ENCODE measurements at regions not wholly inside any gene's neighbourhood (a gene's known extent, or its start where the extent isn't known, plus 50 kb on each side); places are given as distances from the start of the nearest gene placed in this dataset.

- ChIA-PET POLR2A (no interaction called here), CTCF (ENCODE audit: unreplicated experiment) (no interaction called here)
- TF ChIP-seq EZH2phosphoT487 (IDR thresholded peaks at IDR 0.05; ENCODE audit: borderline replicate concordance, low read depth, low read length) (no peak), CTCF (conservative IDR thresholded peaks at IDR 0.05; ENCODE audit: low read length) (no peak)
- DNase-seq (ENCODE audit: low spot score) = no peak
- H3K9me3 ChIP-seq (ENCODE audit: low read length) = no peaks in the 10 kb centered on the region
- BruUV-seq (replicated peaks) = no TSS peak
- H3K36me3 ChIP-seq (ENCODE audit: insufficient read depth, low read length) = no peaks in the 10 kb centered on the region
- no peaks in the 10 kb centered on the region for H3K79me2 ChIP-seq (ENCODE audit: insufficient read depth, low read depth, low read length)
- no peak overlapping the region for H3K4me2 ChIP-seq (ENCODE audit: low read length)
- H3K4me1 ChIP-seq (ENCODE audit: insufficient read depth, low read length, poor library complexity, severe bottlenecking) = no peaks in the 10 kb centered on the region
- no peaks in the 10 kb centered on the region for H4K20me1 ChIP-seq (ENCODE audit: insufficient read depth, low read length)
- no peak overlapping the region for H3K27ac ChIP-seq (ENCODE audit: low read depth, low read length, poor library complexity, severe bottlenecking)
- no peaks in the 10 kb centered on the region for H3K9me2 ChIP-seq (ENCODE audit: insufficient read depth, low read length)
- no peak overlapping the region for H2AFZ ChIP-seq (ENCODE audit: low read length)
- intact Hi-C loops (cut with micrococcal nuclease; ENCODE audit: unreplicated experiment) = no loop called here
- no peak overlapping the region for H3K4me3 ChIP-seq (ENCODE audit: low read depth, low read length, poor library complexity, severe bottlenecking)
Observed at GRCh38 chr3:68614087-68614486, 318.3 kb downstream of the TAFA4 start.

- CTCF ChIA-PET (ENCODE audit: unreplicated experiment) = no interaction called here
- H2AFZ ChIP-seq (ENCODE audit: low read length) = no peak overlapping the region
- H3K9me2 ChIP-seq (ENCODE audit: insufficient read depth, low read length) = no peaks in the 10 kb centered on the region
- no peaks in the 10 kb centered on the region for H3K4me1 ChIP-seq (ENCODE audit: insufficient read depth, low read length, poor library complexity, severe bottlenecking)
- no peak overlapping the region for H3K4me3 ChIP-seq (ENCODE audit: low read depth, low read length, poor library complexity, severe bottlenecking)
- DNase-seq (ENCODE audit: low spot score) = no peak
- H4K20me1 ChIP-seq (ENCODE audit: insufficient read depth, low read length) = no peaks in the 10 kb centered on the region
- H3K9me3 ChIP-seq (ENCODE audit: low read length) = no peaks in the 10 kb centered on the region
- no peak overlapping the region for H3K27ac ChIP-seq (ENCODE audit: low read depth, low read length, poor library complexity, severe bottlenecking)
- no TSS peak for BruUV-seq (replicated peaks)
- TF ChIP-seq EZH2phosphoT487 (IDR thresholded peaks at IDR 0.05; ENCODE audit: borderline replicate concordance, low read depth, low read length) (no peak), CTCF (conservative IDR thresholded peaks at IDR 0.05; ENCODE audit: low read length) (no peak)
- POLR2A ChIA-PET = interaction anchor here (0.6 kb wide), 1 partner anchor 560 kb away, joined by 3 read pairs; no protein-coding TSS in a partner anchor
- intact Hi-C loops (cut with micrococcal nuclease; ENCODE audit: unreplicated experiment) = no loop called here
- H3K79me2 ChIP-seq (ENCODE audit: insufficient read depth, low read depth, low read length) = no peaks in the 10 kb centered on the region
- H3K36me3 ChIP-seq (ENCODE audit: insufficient read depth, low read length) = no peaks in the 10 kb centered on the region
- H3K4me2 ChIP-seq (ENCODE audit: low read length) = no peak overlapping the region
Observed at GRCh38 chr3:68571321-68571720, 361.0 kb downstream of the TAFA4 start.

- BruUV-seq (replicated peaks) = no TSS peak
- Histone ChIP-seq H2AFZ (ENCODE audit: low read length) (no peak overlapping the region), H3K36me3 (ENCODE audit: insufficient read depth, low read length) (no peaks in the 10 kb centered on the region), H3K9me2 (ENCODE audit: insufficient read depth, low read length) (no peaks in the 10 kb centered on the region), H4K20me1 (ENCODE audit: insufficient read depth, low read length) (no peaks in the 10 kb centered on the region), H3K4me1 (ENCODE audit: insufficient read depth, low read length, poor library complexity, severe bottlenecking) (no peaks in the 10 kb centered on the region), H3K4me3 (ENCODE audit: low read depth, low read length, poor library complexity, severe bottlenecking) (no peak overlapping the region), H3K9me3 (ENCODE audit: low read length) (no peaks in the 10 kb centered on the region), H3K4me2 (ENCODE audit: low read length) (no peak overlapping the region), H3K79me2 (ENCODE audit: insufficient read depth, low read depth, low read length) (no peaks in the 10 kb centered on the region), H3K27ac (ENCODE audit: low read depth, low read length, poor library complexity, severe bottlenecking) (no peak overlapping the region)
- intact Hi-C loops (cut with micrococcal nuclease; ENCODE audit: unreplicated experiment) = no loop called here
- POLR2A ChIA-PET = interaction anchor here (1.4 kb wide), 1 partner anchor 17 kb away, joined by 3 read pairs; no protein-coding TSS in a partner anchor
- TF ChIP-seq CTCF (conservative IDR thresholded peaks at IDR 0.05; ENCODE audit: low read length) = no peak
- no peak for TF ChIP-seq EZH2phosphoT487 (IDR thresholded peaks at IDR 0.05; ENCODE audit: borderline replicate concordance, low read depth, low read length)
- DNase-seq (ENCODE audit: low spot score) = no peak
- CTCF ChIA-PET (ENCODE audit: unreplicated experiment) = no interaction called here
Observed at GRCh38 chr3:68560728-68561127, 371.6 kb downstream of the TAFA4 start.
